Osteocyte (in vitro differentiated cells): ENCODE measurements at regions not wholly inside any gene's neighbourhood (a gene's known extent, or its start where the extent isn't known, plus 50 kb on each side); places are given as distances from the start of the nearest gene placed in this dataset.

Experiments
- DNase-seq: peaks from one replicate; pipeline ENCODE4 v3.0.0; 2021; ENCODE audit warnings: mixed read lengths; ENCODE audit not compliant: unreplicated experiment; ENCODE audit errors: extremely low spot score
- H3K27ac Mint-ChIP-seq: one replicate; pipeline ENCODE4 v1.8.0; 2021; ENCODE audit warnings: mild to moderate bottlenecking, mixed read lengths; ENCODE audit not compliant: unreplicated experiment
- H3K27me3 Mint-ChIP-seq: one replicate; pipeline ENCODE4 v1.8.0; 2021; ENCODE audit warnings: mixed read lengths; ENCODE audit not compliant: unreplicated experiment
- H3K36me3 Mint-ChIP-seq: one replicate; pipeline ENCODE4 v1.8.0; 2021; ENCODE audit warnings: mixed read lengths; ENCODE audit not compliant: unreplicated experiment
- H3K4me1 Mint-ChIP-seq: one replicate; pipeline ENCODE4 v1.8.0; 2021; ENCODE audit warnings: mixed read lengths; ENCODE audit not compliant: unreplicated experiment
- H3K4me3 Mint-ChIP-seq: one replicate; pipeline ENCODE4 v1.8.0; 2021; ENCODE audit warnings: mild to moderate bottlenecking, moderate library complexity, mixed read lengths; ENCODE audit not compliant: unreplicated experiment
- H3K9me3 Mint-ChIP-seq: one replicate; pipeline ENCODE4 v1.8.0; 2021; ENCODE audit warnings: mixed read lengths; ENCODE audit not compliant: unreplicated experiment
- CTCF ChIP-seq: fragments of 200-600 bp; sonication (generic); IDR thresholded peaks from 2 replicates; pipeline ENCODE4 v1.5.0; 2021; ENCODE audit warnings: antibody characterized with exemption, mild to moderate bottlenecking, moderate library complexity

- H3K27me3 Mint-ChIP-seq = no peaks in the 10 kb centered on the region
- DNase-seq = no peak
- TF ChIP-seq CTCF = no peak
- H3K4me1 Mint-ChIP-seq = peaks cover 2% of the 10 kb centered on the region
- H3K4me3 Mint-ChIP-seq = no peak overlapping the region
- H3K27ac Mint-ChIP-seq = no peak overlapping the region
- peaks cover 13% of the 10 kb centered on the region for H3K9me3 Mint-ChIP-seq
- no peaks in the 10 kb centered on the region for H3K36me3 Mint-ChIP-seq
Measured at GRCh38 chr1:192713921-192714320, 78.0 kb downstream of the RGS13 start.

DNA sequence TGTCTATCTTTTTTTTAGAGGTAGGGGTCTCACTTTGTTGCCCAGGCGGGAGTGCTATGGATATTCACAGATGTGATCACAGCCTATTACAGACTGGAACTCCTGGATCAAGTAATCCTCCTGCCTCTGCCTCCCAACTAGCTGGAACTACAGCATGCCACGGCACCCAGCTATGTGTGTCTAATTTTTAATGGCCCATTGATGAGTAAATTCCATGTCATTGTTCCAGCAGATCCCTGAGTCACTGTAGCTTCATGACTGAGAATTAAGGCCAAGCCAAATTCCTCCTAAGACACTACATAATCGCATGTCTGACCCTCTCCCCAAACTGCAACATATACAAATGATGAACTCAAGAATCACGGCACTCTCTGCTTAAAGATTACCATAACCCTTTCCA lies 84.2 kb upstream of the RGS2 start:
- Mint-ChIP-seq H3K4me1 (no peaks in the 10 kb centered on the region), H3K27me3 (no peaks in the 10 kb centered on the region), H3K4me3 (no peak overlapping the region), H3K36me3 (no peaks in the 10 kb centered on the region), H3K27ac (no peak overlapping the region), H3K9me3 (peaks cover 6% of the 10 kb centered on the region)
- no peak for TF ChIP-seq CTCF
- DNase-seq = no peak

GRCh38 chr1:192726820-192727504 lies 81.9 kb upstream of the RGS2 start:
- no peak overlapping the region for H3K4me3 Mint-ChIP-seq
- no peak for TF ChIP-seq CTCF
- H3K27ac Mint-ChIP-seq = no peak overlapping the region

DNA sequence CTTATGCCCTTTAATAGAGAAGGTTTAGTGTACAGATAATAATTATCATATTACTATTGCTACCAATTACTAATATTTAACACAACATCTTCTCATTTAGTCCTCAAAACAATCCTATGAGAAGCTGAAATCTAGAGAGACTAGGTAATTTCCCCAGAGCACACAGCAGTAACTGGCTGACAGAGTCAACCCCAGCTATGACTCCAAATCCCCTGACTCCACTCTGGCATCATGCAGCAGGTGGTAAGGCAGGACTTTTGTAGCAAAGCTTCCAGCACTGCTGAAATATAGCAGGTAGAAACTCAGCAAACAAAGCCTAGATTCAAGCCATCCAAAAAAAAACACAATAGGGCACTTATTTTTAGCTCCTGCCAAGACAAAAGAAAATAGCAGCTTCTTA lies 79.3 kb upstream of the RGS2 start:
- no peaks in the 10 kb centered on the region for H3K27me3 Mint-ChIP-seq
- H3K4me3 Mint-ChIP-seq = no peak overlapping the region
- no peak overlapping the region for H3K27ac Mint-ChIP-seq
- no peaks in the 10 kb centered on the region for H3K4me1 Mint-ChIP-seq
- DNase-seq = no peak
- no peaks in the 10 kb centered on the region for H3K36me3 Mint-ChIP-seq
- TF ChIP-seq CTCF = no peak
- H3K9me3 Mint-ChIP-seq = peaks cover 11% of the 10 kb centered on the region

More at GRCh38 chr1:192726820-192727504, 81.9 kb upstream of the RGS2 start:
- Mint-ChIP-seq H3K27me3 (no peaks in the 10 kb centered on the region), H3K4me1 (no peaks in the 10 kb centered on the region), H3K9me3 (no peaks in the 10 kb centered on the region), H3K36me3 (no peaks in the 10 kb centered on the region)
- no peak for DNase-seq

GRCh38 chr1:192730198-192730597 lies 78.6 kb upstream of the RGS2 start:
- Mint-ChIP-seq H3K36me3 (no peaks in the 10 kb centered on the region), H3K4me3 (no peak overlapping the region), H3K27ac (no peak overlapping the region), H3K9me3 (peaks cover 11% of the 10 kb centered on the region), H3K4me1 (no peaks in the 10 kb centered on the region), H3K27me3 (no peaks in the 10 kb centered on the region)
- DNase-seq = no peak
- TF ChIP-seq CTCF = no peak
